ENCODE measurements at regions not wholly inside any gene's neighbourhood (a gene's known extent, or its start where the extent isn't known, plus 50 kb on each side); places are given as distances from the start of the nearest gene placed in this dataset.

DNA sequence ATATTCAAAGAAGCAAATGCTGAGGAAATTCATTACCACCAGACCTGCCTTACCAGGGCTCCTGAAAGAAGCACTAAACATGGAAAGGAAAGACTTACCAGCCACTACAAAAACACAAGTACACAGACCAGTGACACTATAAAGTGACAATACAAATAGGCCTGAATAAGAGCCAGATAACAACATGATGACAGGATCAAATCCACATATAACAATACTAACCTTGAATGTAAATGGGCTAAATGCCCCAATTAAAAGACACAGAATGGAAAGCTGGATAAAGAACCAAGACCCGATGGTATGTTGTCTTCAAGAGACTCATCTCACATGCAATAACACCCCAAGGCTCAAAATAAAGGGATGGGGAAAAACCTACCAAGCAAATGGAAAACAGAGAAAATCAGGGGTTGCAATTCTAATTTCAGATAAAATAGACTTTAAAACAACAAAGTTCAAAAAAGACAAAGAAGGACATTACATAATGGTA, 353.4 kb downstream of the LNPK start:
- TF ChIP-seq, protein P1, sequence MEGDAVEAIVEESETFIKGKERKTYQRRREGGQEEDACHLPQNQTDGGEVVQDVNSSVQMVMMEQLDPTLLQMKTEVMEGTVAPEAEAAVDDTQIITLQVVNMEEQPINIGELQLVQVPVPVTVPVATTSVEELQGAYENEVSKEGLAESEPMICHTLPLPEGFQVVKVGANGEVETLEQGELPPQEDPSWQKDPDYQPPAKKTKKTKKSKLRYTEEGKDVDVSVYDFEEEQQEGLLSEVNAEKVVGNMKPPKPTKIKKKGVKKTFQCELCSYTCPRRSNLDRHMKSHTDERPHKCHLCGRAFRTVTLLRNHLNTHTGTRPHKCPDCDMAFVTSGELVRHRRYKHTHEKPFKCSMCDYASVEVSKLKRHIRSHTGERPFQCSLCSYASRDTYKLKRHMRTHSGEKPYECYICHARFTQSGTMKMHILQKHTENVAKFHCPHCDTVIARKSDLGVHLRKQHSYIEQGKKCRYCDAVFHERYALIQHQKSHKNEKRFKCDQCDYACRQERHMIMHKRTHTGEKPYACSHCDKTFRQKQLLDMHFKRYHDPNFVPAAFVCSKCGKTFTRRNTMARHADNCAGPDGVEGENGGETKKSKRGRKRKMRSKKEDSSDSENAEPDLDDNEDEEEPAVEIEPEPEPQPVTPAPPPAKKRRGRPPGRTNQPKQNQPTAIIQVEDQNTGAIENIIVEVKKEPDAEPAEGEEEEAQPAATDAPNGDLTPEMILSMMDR (IDR thresholded peaks at IDR 0.05; ENCODE audit: insufficient read depth, low read depth, low read length) = no peak
- TF ChIP-seq EZH2 (IDR thresholded peaks at IDR 0.05; ENCODE audit: insufficient read depth, low read length) = no peak
